DND-41 (cell line): ENCODE measurements at regions not wholly inside any gene's neighbourhood (a gene's known extent, or its start where the extent isn't known, plus 50 kb on each side); places are given as distances from the start of the nearest gene placed in this dataset.

Experiments used
- ATAC-seq: fragments of 200-7000 bp; cut with Tn5 transposase; 3 replicates; pipeline ENCODE4 v1.9.1; 2021; ENCODE audit warnings: low read depth; ENCODE audit not compliant: insufficient read depth
- DNase-seq: peaks from one replicate; pipeline ENCODE4 v3.0.0-alpha.2; 2020
- H2AFZ ChIP-seq: 2 replicates; pipeline ENCODE4 v1.6.0; 2012; ENCODE audit warnings: low read depth, low read length
- H3K27ac ChIP-seq: 2 replicates; pipeline ENCODE4 v1.5.1; 2012; ENCODE audit warnings: low read length, inconsistent platforms
- H3K27me3 ChIP-seq: fragments of 200-600 bp; sonication (generic); 2 replicates; pipeline ENCODE4 v1.6.0; 2012; ENCODE audit warnings: low read length, mild to moderate bottlenecking, inconsistent platforms; ENCODE audit not compliant: insufficient read depth, poor library complexity
- H3K36me3 ChIP-seq: 2 replicates; pipeline ENCODE4 v1.5.1; 2012; ENCODE audit warnings: low read length, inconsistent platforms; ENCODE audit not compliant: insufficient read depth
- H3K4me1 ChIP-seq: 2 replicates; pipeline ENCODE4 v1.5.1; 2012; ENCODE audit warnings: mild to moderate bottlenecking, low read length; ENCODE audit not compliant: insufficient read depth
- H3K4me2 ChIP-seq: 2 replicates; pipeline ENCODE4 v1.6.0; 2012; ENCODE audit warnings: mild to moderate bottlenecking, moderate library complexity, low read length, inconsistent platforms; ENCODE audit not compliant: insufficient read depth
- H3K4me3 ChIP-seq, 2 experiments: fragments of 200-600 bp in 1 of 2; shearing (Covaris generic) in 1 of 2; 2 replicates each; pipeline ENCODE4 v1.5.1; 2012 to 2016; ENCODE audit warnings: inconsistent platforms in 2 of 2, low read length in 2 of 2, mild to moderate bottlenecking in 2 of 2, low read depth in 1 of 2, moderate library complexity in 1 of 2
- H3K79me2 ChIP-seq: 2 replicates; pipeline ENCODE4 v1.6.0; 2012; ENCODE audit warnings: low read length, inconsistent platforms; ENCODE audit not compliant: insufficient read depth
- H3K9ac ChIP-seq: 2 replicates; pipeline ENCODE4 v1.6.0; 2012; ENCODE audit warnings: low read depth, mild to moderate bottlenecking, inconsistent platforms, low read length, moderate library complexity
- H3K9me3 ChIP-seq: 2 replicates; pipeline ENCODE4 v1.5.1; 2012; ENCODE audit warnings: low read length, moderate library complexity, mild to moderate bottlenecking, inconsistent platforms; ENCODE audit not compliant: insufficient read depth, severe bottlenecking
- H4K20me1 ChIP-seq: 2 replicates; pipeline ENCODE4 v1.6.0; 2012; ENCODE audit warnings: low read length; ENCODE audit not compliant: insufficient read depth
- EZH2 ChIP-seq: IDR thresholded peaks from 3 replicates; pipeline ENCODE4 v1.6.1; 2012; ENCODE audit warnings: borderline replicate concordance, low read depth, mild to moderate bottlenecking, moderate library complexity, low read length, inconsistent platforms; ENCODE audit not compliant: severe bottlenecking
- TF ChIP-seq, protein P1 (sequence below): IDR thresholded peaks from 2 replicates; pipeline ENCODE4 v1.5.1; 2012; ENCODE audit warnings: borderline replicate concordance, low read length, moderate library complexity, mild to moderate bottlenecking; ENCODE audit not compliant: poor library complexity, severe bottlenecking; ENCODE audit errors: extremely low read depth

DNA sequence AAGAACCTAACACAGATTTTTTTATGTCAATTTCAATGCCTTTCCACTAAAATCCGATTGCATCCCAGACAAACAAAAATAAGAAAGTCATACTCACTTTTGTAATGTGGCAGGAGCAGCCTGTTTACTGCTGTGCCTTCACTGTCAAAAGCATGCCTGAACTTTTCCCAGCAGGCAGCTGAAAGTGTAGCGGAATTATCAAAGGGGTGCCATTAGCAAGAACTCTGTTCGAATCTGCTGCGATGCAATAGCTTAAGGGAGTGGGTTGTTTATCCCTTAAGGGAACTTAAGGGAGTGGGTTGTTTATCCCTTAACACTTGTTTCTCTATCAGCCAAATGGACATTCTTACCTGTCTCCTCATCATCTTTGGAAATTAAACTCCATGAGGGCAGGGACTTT, 243.5 kb downstream of the PAX3 start:
- ATAC-seq (no peak), DNase-seq (no peak)
- TF ChIP-seq EZH2: no peak
- TF ChIP-seq, protein P1, sequence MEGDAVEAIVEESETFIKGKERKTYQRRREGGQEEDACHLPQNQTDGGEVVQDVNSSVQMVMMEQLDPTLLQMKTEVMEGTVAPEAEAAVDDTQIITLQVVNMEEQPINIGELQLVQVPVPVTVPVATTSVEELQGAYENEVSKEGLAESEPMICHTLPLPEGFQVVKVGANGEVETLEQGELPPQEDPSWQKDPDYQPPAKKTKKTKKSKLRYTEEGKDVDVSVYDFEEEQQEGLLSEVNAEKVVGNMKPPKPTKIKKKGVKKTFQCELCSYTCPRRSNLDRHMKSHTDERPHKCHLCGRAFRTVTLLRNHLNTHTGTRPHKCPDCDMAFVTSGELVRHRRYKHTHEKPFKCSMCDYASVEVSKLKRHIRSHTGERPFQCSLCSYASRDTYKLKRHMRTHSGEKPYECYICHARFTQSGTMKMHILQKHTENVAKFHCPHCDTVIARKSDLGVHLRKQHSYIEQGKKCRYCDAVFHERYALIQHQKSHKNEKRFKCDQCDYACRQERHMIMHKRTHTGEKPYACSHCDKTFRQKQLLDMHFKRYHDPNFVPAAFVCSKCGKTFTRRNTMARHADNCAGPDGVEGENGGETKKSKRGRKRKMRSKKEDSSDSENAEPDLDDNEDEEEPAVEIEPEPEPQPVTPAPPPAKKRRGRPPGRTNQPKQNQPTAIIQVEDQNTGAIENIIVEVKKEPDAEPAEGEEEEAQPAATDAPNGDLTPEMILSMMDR: no peak
- Histone ChIP-seq H3K4me3 (no peak overlapping the region), H3K27me3 (peaks cover 11% of the 10 kb centered on the region), H3K9me3 (no peaks in the 10 kb centered on the region), H3K36me3 (no peaks in the 10 kb centered on the region), H4K20me1 (no peaks in the 10 kb centered on the region), H3K79me2 (no peaks in the 10 kb centered on the region), H3K27ac (no peak overlapping the region), H3K4me2 (no peak overlapping the region), H2AFZ (no peak overlapping the region), H3K9ac (no peak overlapping the region), H3K4me1 (no peaks in the 10 kb centered on the region)

DNA sequence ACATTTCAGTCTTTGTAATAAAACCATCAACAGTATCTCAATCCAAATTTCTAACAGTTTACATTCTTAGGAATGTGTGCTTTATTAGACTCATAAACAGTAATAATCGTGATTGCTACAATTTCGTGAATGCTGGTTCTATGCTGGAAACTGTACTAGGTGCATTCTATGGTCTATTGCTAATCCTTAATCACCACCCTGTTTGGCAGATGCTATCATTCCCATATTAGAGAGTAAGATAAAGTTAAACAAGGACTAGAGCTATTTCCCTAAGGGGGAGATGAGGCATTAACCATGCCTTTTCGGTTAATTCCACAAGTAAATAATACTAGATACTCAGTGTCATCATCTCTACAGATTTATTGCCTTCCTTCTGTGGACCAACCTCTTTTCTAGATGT, 244.0 kb downstream of the PAX3 start:
- H3K9ac ChIP-seq: no peak overlapping the region
- H3K79me2 ChIP-seq: no peaks in the 10 kb centered on the region
- no peak overlapping the region for H3K4me3 ChIP-seq
- H3K9me3 ChIP-seq: no peaks in the 10 kb centered on the region
- no peak overlapping the region for H3K27ac ChIP-seq
- no peak for TF ChIP-seq EZH2
- TF ChIP-seq, protein P1: no peak
- no peaks in the 10 kb centered on the region for H4K20me1 ChIP-seq
- H2AFZ ChIP-seq: no peak overlapping the region
- H3K27me3 ChIP-seq: peaks cover 11% of the 10 kb centered on the region
- H3K4me2 ChIP-seq: no peak overlapping the region
- H3K4me1 ChIP-seq: no peaks in the 10 kb centered on the region
- no peaks in the 10 kb centered on the region for H3K36me3 ChIP-seq
- DNase-seq (no peak), ATAC-seq (no peak)

DNA sequence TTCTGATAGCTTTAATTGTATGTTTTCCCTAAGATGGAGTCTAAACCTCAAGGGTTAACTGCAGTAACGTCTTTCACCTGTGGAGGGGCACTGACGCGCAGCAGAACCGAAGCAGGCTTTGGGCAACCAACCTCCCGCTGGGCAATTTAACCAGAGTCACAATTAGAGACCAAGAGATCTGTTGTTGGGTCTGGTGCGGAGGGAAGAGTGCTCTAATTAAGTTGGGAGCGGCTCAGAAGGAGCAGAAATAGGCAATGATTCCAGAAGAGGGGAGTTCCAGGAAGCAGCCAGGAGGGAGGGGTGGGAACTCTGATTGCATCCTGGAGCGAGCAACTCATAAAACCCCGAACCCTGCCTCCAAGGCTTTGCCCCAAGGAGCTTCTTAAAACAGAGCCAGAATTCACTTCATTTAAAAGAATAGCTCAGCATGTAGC, 245.8 kb downstream of the PAX3 start:
- Histone ChIP-seq H3K9me3 (no peaks in the 10 kb centered on the region), H2AFZ (no peak overlapping the region), H4K20me1 (no peaks in the 10 kb centered on the region), H3K79me2 (no peaks in the 10 kb centered on the region), H3K9ac (no peak overlapping the region), H3K4me2 (no peak overlapping the region), H3K4me3 (no peak overlapping the region), H3K27ac (no peak overlapping the region), H3K27me3 (peaks cover 3% of the 10 kb centered on the region), H3K4me1 (no peaks in the 10 kb centered on the region), H3K36me3 (no peaks in the 10 kb centered on the region)
- TF ChIP-seq, protein P1: peak; percentile 14
- no peak for TF ChIP-seq EZH2
- DNase-seq: no peak
- no peak for ATAC-seq

DNA sequence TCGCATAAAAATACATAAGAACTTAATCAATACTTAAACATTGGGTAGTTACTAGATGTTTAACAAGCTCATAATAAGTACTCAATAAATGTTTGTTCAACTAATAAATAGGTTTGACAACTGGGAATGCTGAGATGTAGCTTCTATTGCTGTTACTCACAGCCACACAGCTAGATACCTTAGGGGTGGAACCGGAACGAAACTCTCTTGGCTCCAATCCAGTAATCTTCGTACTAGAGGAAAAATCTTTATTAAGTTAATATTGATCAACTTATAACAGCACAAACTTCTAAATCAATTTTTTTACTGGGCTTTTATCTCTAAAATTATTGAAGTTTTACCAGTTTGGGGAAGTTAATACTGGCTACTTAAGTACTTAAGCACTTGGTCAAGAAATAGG, 247.8 kb downstream of the PAX3 start:
- H3K9ac ChIP-seq: no peak overlapping the region
- no peak overlapping the region for H2AFZ ChIP-seq
- no peak overlapping the region for H3K27ac ChIP-seq
- no peaks in the 10 kb centered on the region for H3K9me3 ChIP-seq
- no peak for DNase-seq
- no peaks in the 10 kb centered on the region for H3K79me2 ChIP-seq
- no peaks in the 10 kb centered on the region for H3K36me3 ChIP-seq
- H3K27me3 ChIP-seq: no peaks in the 10 kb centered on the region
- no peak overlapping the region for H3K4me2 ChIP-seq
- no peak for TF ChIP-seq EZH2
- TF ChIP-seq, protein P1: no peak
- ATAC-seq: no peak
- no peaks in the 10 kb centered on the region for H3K4me1 ChIP-seq
- H3K4me3 ChIP-seq: no peak overlapping the region
- H4K20me1 ChIP-seq: no peaks in the 10 kb centered on the region
